ENCODE measurements at regions not wholly inside any gene's neighbourhood (a gene's known extent, or its start where the extent isn't known, plus 50 kb on each side); places are given as distances from the start of the nearest gene placed in this dataset.

GRCh38 chr1:118751166-118751565 lies 237.0 kb downstream of the TBX15 start:
- in situ Hi-C loops (cut with HindIII; ENCODE audit: low pct_ligation_motif_present, low pct_unique_long_range_greater_than_20kb, low sequenced_read_pairs), result no loop called here

GRCh38 chr1:118744420-118744819 lies 243.7 kb downstream of the TBX15 start:
- no peak for DNase-seq
- in situ Hi-C loops (cut with HindIII; ENCODE audit: low pct_ligation_motif_present, low pct_unique_long_range_greater_than_20kb, low sequenced_read_pairs), result no loop called here

More at GRCh38 chr1:118751166-118751565, 237.0 kb downstream of the TBX15 start:
- no peak for DNase-seq

GRCh38 chr1:118739501-118739900 lies 248.6 kb downstream of the TBX15 start:
- in situ Hi-C loops (cut with HindIII; ENCODE audit: low pct_ligation_motif_present, low pct_unique_long_range_greater_than_20kb, low sequenced_read_pairs), result no loop called here
- no peak for DNase-seq

GRCh38 chr1:118736322-118736721 lies 251.8 kb downstream of the TBX15 start:
- in situ Hi-C loops (cut with HindIII; ENCODE audit: low pct_ligation_motif_present, low pct_unique_long_range_greater_than_20kb, low sequenced_read_pairs), result no loop called here
- DNase-seq, result no peak

GRCh38 chr1:118717893-118718292 lies 270.2 kb downstream of the TBX15 start:
- in situ Hi-C loops (cut with HindIII; ENCODE audit: low pct_ligation_motif_present, low pct_unique_long_range_greater_than_20kb, low sequenced_read_pairs), result no loop called here
- DNase-seq, result no peak

GRCh38 chr1:118716775-118717174 lies 271.4 kb downstream of the TBX15 start:
- in situ Hi-C loops (cut with HindIII; ENCODE audit: low pct_ligation_motif_present, low pct_unique_long_range_greater_than_20kb, low sequenced_read_pairs), result no loop called here
- no peak for DNase-seq

- no peak for DNase-seq
- in situ Hi-C loops (cut with HindIII; ENCODE audit: low pct_ligation_motif_present, low pct_unique_long_range_greater_than_20kb, low sequenced_read_pairs), result no loop called here
These were observed 276.8 kb downstream of the TBX15 start for GRCh38 chr1:118711356-118711755.

GRCh38 chr1:118698911-118699310 lies 289.2 kb downstream of the TBX15 start:
- in situ Hi-C loops (cut with HindIII; ENCODE audit: low pct_ligation_motif_present, low pct_unique_long_range_greater_than_20kb, low sequenced_read_pairs), result no loop called here
- DNase-seq, result no peak

- in situ Hi-C loops (cut with HindIII; ENCODE audit: low pct_ligation_motif_present, low pct_unique_long_range_greater_than_20kb, low sequenced_read_pairs), result no loop called here
- no peak for DNase-seq
These were observed 296.0 kb downstream of the TBX15 start for GRCh38 chr1:118692143-118692542.

- no peak for DNase-seq
- in situ Hi-C loops (cut with HindIII; ENCODE audit: low pct_ligation_motif_present, low pct_unique_long_range_greater_than_20kb, low sequenced_read_pairs), result no loop called here
These were observed 299.3 kb downstream of the TBX15 start for GRCh38 chr1:118688891-118689290.

GRCh38 chr1:118661769-118662320 lies 326.3 kb downstream of the TBX15 start:
- in situ Hi-C loops (cut with HindIII; ENCODE audit: low pct_ligation_motif_present, low pct_unique_long_range_greater_than_20kb, low sequenced_read_pairs), result no loop called here
- DNase-seq, result no peak

- in situ Hi-C loops (cut with HindIII; ENCODE audit: low pct_ligation_motif_present, low pct_unique_long_range_greater_than_20kb, low sequenced_read_pairs), result no loop called here
- no peak for DNase-seq
These were observed 327.4 kb downstream of the TBX15 start for GRCh38 chr1:118660769-118661168.

- in situ Hi-C loops (cut with HindIII; ENCODE audit: low pct_ligation_motif_present, low pct_unique_long_range_greater_than_20kb, low sequenced_read_pairs), result no loop called here
- DNase-seq, result no peak
These were observed 328.5 kb downstream of the TBX15 start for GRCh38 chr1:118659646-118660045.

GRCh38 chr1:118650107-118650807 lies 337.9 kb downstream of the TBX15 start:
- in situ Hi-C loops (cut with HindIII; ENCODE audit: low pct_ligation_motif_present, low pct_unique_long_range_greater_than_20kb, low sequenced_read_pairs), result no loop called here
- no peak for DNase-seq

GRCh38 chr1:118649369-118650106 lies 338.6 kb downstream of the TBX15 start:
- DNase-seq, result no peak
- in situ Hi-C loops (cut with HindIII; ENCODE audit: low pct_ligation_motif_present, low pct_unique_long_range_greater_than_20kb, low sequenced_read_pairs), result no loop called here

- no peak for DNase-seq
- in situ Hi-C loops (cut with HindIII; ENCODE audit: low pct_ligation_motif_present, low pct_unique_long_range_greater_than_20kb, low sequenced_read_pairs), result no loop called here
These were observed 352.1 kb downstream of the TBX15 start for GRCh38 chr1:118636004-118636403.

- in situ Hi-C loops (cut with HindIII; ENCODE audit: low pct_ligation_motif_present, low pct_unique_long_range_greater_than_20kb, low sequenced_read_pairs), result no loop called here
- DNase-seq, result no peak
These were observed 360.7 kb downstream of the TBX15 start for GRCh38 chr1:118627435-118627834.

GRCh38 chr1:118621839-118622238 lies 366.3 kb downstream of the TBX15 start:
- in situ Hi-C loops (cut with HindIII; ENCODE audit: low pct_ligation_motif_present, low pct_unique_long_range_greater_than_20kb, low sequenced_read_pairs), result no loop called here
- DNase-seq, result no peak

- DNase-seq, result no peak
- in situ Hi-C loops (cut with HindIII; ENCODE audit: low pct_ligation_motif_present, low pct_unique_long_range_greater_than_20kb, low sequenced_read_pairs), result no loop called here
These were observed 369.4 kb downstream of the TBX15 start for GRCh38 chr1:118618618-118619340.

Measured in ACHN (cell line).